H1 (cell line): ENCODE measurements at regions not wholly inside any gene's neighbourhood (a gene's known extent, or its start where the extent isn't known, plus 50 kb on each side); places are given as distances from the start of the nearest gene placed in this dataset.

Experiments
- CTCF ChIA-PET: fragments of 300-600 bp; sonication (Branson Sonifier 250); formaldehyde crosslinking; loops from one replicate; lab custom pipeline; 2021; ENCODE audit not compliant: partially characterized antibody; lab: Charles Lee
- POLR2A ChIA-PET: fragments of 300-600 bp; sonication (Branson Sonifier 250); formaldehyde crosslinking; loops from one replicate; lab custom pipeline; 2021; ENCODE audit warnings: inconsistent platforms; ENCODE audit not compliant: partially characterized antibody; lab: Charles Lee
- DNase-seq, 2 experiments: peaks; one replicate each; pipeline versions ENCODE4 v3.0.0 to v3.0.0-alpha.2; 2010 to 2022; ENCODE audit warnings: low spot score in 2 of 2, low read depth in 1 of 2, mixed read lengths in 1 of 2
- FAIRE-seq: peaks from 2 replicates; lab custom pipeline; 2011; peaks lifted over from hg19 to GRCh38; lab: Jason Lieb, UNC
- H2AFZ ChIP-seq: 2 replicates; pipeline ENCODE4 v1.8.1; 2012; ENCODE audit warnings: low read length, inconsistent platforms
- H2AK5ac ChIP-seq: 2 replicates; pipeline ENCODE4 v1.6.1; 2013; ENCODE audit warnings: low read depth, low read length
- H2BK120ac ChIP-seq: replicated peaks from 2 replicates; pipeline ENCODE3; 2013; ENCODE audit warnings: low read depth, low read length, inconsistent platforms
- H2BK12ac ChIP-seq: 2 replicates; pipeline ENCODE4 v1.6.1; 2013; ENCODE audit warnings: low read depth, low read length
- H2BK15ac ChIP-seq: 2 replicates; pipeline ENCODE4 v1.6.1; 2013; ENCODE audit warnings: low read length
- H2BK20ac ChIP-seq: 2 replicates; pipeline ENCODE4 v1.6.1; 2013; ENCODE audit warnings: low read length
- H2BK5ac ChIP-seq: 2 replicates; pipeline ENCODE4 v1.6.1; 2013; ENCODE audit warnings: low read depth, low read length
- H3K14ac ChIP-seq: 2 replicates; pipeline ENCODE4 v1.6.1; 2013; ENCODE audit warnings: inconsistent platforms; ENCODE audit not compliant: insufficient read length
- H3K18ac ChIP-seq: 2 replicates; pipeline ENCODE4 v1.6.1; 2013; ENCODE audit warnings: low read length; ENCODE audit errors: extremely low read depth
- H3K23ac ChIP-seq: 2 replicates; pipeline ENCODE4 v1.6.1; 2013; ENCODE audit warnings: inconsistent platforms; ENCODE audit not compliant: insufficient read length
- H3K23me2 ChIP-seq: 2 replicates; pipeline ENCODE4 v1.6.1; 2013; ENCODE audit warnings: low read depth, low read length
- H3K27ac ChIP-seq: 2 replicates; pipeline ENCODE4 v1.6.1; 2011; ENCODE audit warnings: low read depth, low read length, inconsistent platforms
- H3K27me3 ChIP-seq, 4 experiments: replicated peaks in 1 of 4; 1 replicate in 1 of 4; 2 replicates in 3 of 4; pipeline versions ENCODE4 v1.6.1 to v1.8.1; 2011 to 2013; ENCODE audit warnings: low read length in 3 of 4, mild to moderate bottlenecking in 3 of 4, inconsistent platforms in 2 of 4, mixed read lengths in 2 of 4, moderate library complexity in 1 of 4; ENCODE audit not compliant: control insufficient read depth in 3 of 4, insufficient read depth in 3 of 4; ENCODE audit errors: extremely low read depth in 1 of 4
- H3K36me3 ChIP-seq, 4 experiments: 2 replicates each; pipeline versions ENCODE4 v1.6.1 to v1.8.1; 2011 to 2013; ENCODE audit warnings: mild to moderate bottlenecking in 4 of 4, low read length in 3 of 4, moderate library complexity in 2 of 4, control low read depth in 1 of 4, inconsistent platforms in 1 of 4; ENCODE audit not compliant: insufficient read depth in 4 of 4, control insufficient read depth in 2 of 4
- H3K4ac ChIP-seq: replicated peaks from 2 replicates; pipeline ENCODE3; 2013; ENCODE audit warnings: low read length, low read depth, mixed read lengths, inconsistent platforms; ENCODE audit not compliant: insufficient read length
- H3K4me1 ChIP-seq, 4 experiments: replicated peaks in 1 of 4; 1 replicate in 1 of 4; 2 replicates in 3 of 4; pipeline versions ENCODE4 v1.6.1 to v1.8.1; 2011 to 2013; ENCODE audit warnings: low read length in 3 of 4, inconsistent platforms in 2 of 4, mixed read lengths in 1 of 4; ENCODE audit not compliant: insufficient read depth in 4 of 4, control insufficient read depth in 3 of 4
- H3K4me2 ChIP-seq, 2 experiments: 2 replicates each; pipeline versions ENCODE4 v1.6.1 to v1.8.1; 2011 to 2013; ENCODE audit warnings: low read depth in 2 of 2, low read length in 2 of 2, control low read depth in 1 of 2, inconsistent platforms in 1 of 2, mild to moderate bottlenecking in 1 of 2; ENCODE audit not compliant: insufficient read depth in 1 of 2
- H3K4me3 ChIP-seq, 4 experiments: fragments of 200-600, 300-600 bp in 1 of 4; sonication (generic), shearing (Covaris generic), sonication (Bioruptor Twin) in 1 of 4; 2 replicates each; pipeline versions ENCODE4 v1.5.1 to v1.8.1; 2011 to 2016; ENCODE audit warnings: low read length in 4 of 4, low read depth in 3 of 4, control low read depth in 2 of 4, inconsistent platforms in 2 of 4, mild to moderate bottlenecking in 2 of 4, mixed read lengths in 1 of 4, moderate library complexity in 1 of 4; ENCODE audit not compliant: insufficient read depth in 2 of 4; ENCODE audit errors: extremely low read depth in 1 of 4
- H3K56ac ChIP-seq: replicated peaks from 2 replicates; pipeline ENCODE3; 2013; ENCODE audit warnings: low read depth, mild to moderate bottlenecking, mixed read lengths, low read length, inconsistent platforms; ENCODE audit not compliant: insufficient read length
- H3K79me1 ChIP-seq: 2 replicates; pipeline ENCODE4 v1.6.1; 2013; ENCODE audit warnings: low read depth, low read length, control low read depth
- H3K79me2 ChIP-seq, 2 experiments: 2 replicates each; pipeline versions ENCODE4 v1.6.1 to v1.8.1; 2012 to 2013; ENCODE audit warnings: low read length in 2 of 2, mild to moderate bottlenecking in 2 of 2, inconsistent platforms in 1 of 2; ENCODE audit not compliant: insufficient read depth in 2 of 2, control insufficient read depth in 1 of 2
- H3K9ac ChIP-seq, 4 experiments: replicated peaks in 1 of 4; 1 replicate in 1 of 4; 2 replicates in 3 of 4; pipeline versions ENCODE4 v1.6.1 to v1.8.1; 2011 to 2013; ENCODE audit warnings: low read depth in 3 of 4, low read length in 3 of 4, control low read depth in 2 of 4, mild to moderate bottlenecking in 2 of 4, moderate library complexity in 2 of 4, inconsistent platforms in 1 of 4; ENCODE audit errors: extremely low read depth in 1 of 4
- H3K9me3 ChIP-seq, 2 experiments: 2 replicates each; pipeline versions ENCODE4 v1.6.1 to v1.8.1; 2012 to 2013; ENCODE audit warnings: mild to moderate bottlenecking in 2 of 2, moderate library complexity in 2 of 2, control low read depth in 1 of 2, inconsistent platforms in 1 of 2, low read depth in 1 of 2, low read length in 1 of 2, mixed read lengths in 1 of 2; ENCODE audit not compliant: insufficient read depth in 2 of 2
- H4K20me1 ChIP-seq, 2 experiments: replicated peaks in 1 of 2; 2 replicates each; pipeline versions ENCODE3 to v1.8.1; 2011 to 2013; ENCODE audit warnings: inconsistent platforms in 2 of 2, low read length in 2 of 2, mild to moderate bottlenecking in 1 of 2; ENCODE audit not compliant: insufficient read depth in 2 of 2, control insufficient read depth in 1 of 2
- H4K5ac ChIP-seq: 2 replicates; pipeline ENCODE4 v1.6.1; 2013; ENCODE audit warnings: low read length, low read depth, mixed read lengths, inconsistent platforms; ENCODE audit not compliant: insufficient read length
- H4K8ac ChIP-seq: 2 replicates; pipeline ENCODE4 v1.8.0; 2013; ENCODE audit warnings: mild to moderate bottlenecking, moderate library complexity, low read length, inconsistent platforms; ENCODE audit not compliant: insufficient read depth; ENCODE audit errors: extremely low read depth
- H4K91ac ChIP-seq: replicated peaks from 2 replicates; pipeline ENCODE3; 2013; ENCODE audit warnings: low read length, mixed read lengths, inconsistent platforms; ENCODE audit not compliant: insufficient read length
- CBX8 ChIP-seq: fragments of 300-800, 300-1000 bp; sonication (generic); IDR thresholded peaks from 2 replicates; pipeline ENCODE4 v1.7.1; 2016; ENCODE audit warnings: low read depth, low read length, borderline replicate concordance
- EP300 ChIP-seq, 2 experiments: IDR thresholded peaks; 1 replicate in 1 of 2; 2 replicates in 1 of 2; pipeline ENCODE4 v1.6.1; 2011 to 2012; ENCODE audit warnings: low read depth in 2 of 2, low read length in 2 of 2, mild to moderate bottlenecking in 2 of 2, borderline replicate concordance in 1 of 2, inconsistent platforms in 1 of 2, moderate library complexity in 1 of 2
- SIN3A ChIP-seq, 2 experiments: IDR thresholded peaks in 1 of 2; conservative IDR thresholded peaks in 1 of 2; 2 replicates each; pipeline ENCODE4 v1.6.1; 2011 to 2012; ENCODE audit warnings: low read length in 2 of 2, improper control_type of control experiment in 1 of 2, low read depth in 1 of 2, mild to moderate bottlenecking in 1 of 2
- SP1 ChIP-seq: IDR thresholded peaks from 2 replicates; pipeline ENCODE4 v1.6.1; 2011; ENCODE audit warnings: low read depth, low read length
- SP2 ChIP-seq: IDR thresholded peaks from 2 replicates; pipeline ENCODE4 v1.6.1; 2012; ENCODE audit warnings: mild to moderate bottlenecking, low read length, inconsistent platforms
- YY1 ChIP-seq: IDR thresholded peaks from 2 replicates; pipeline ENCODE4 v1.6.1; 2011; ENCODE audit warnings: low read depth, mild to moderate bottlenecking, low read length
- WGBS, 2 experiments: shearing (Covaris generic) in 1 of 2; methylation state at CpG; one replicate each; pipeline versions ENCODE4 v1.1.6 to v1.1.7; 2013 to 2015; ENCODE audit warnings: low lambda C conversion rate in 2 of 2, mixed read lengths in 2 of 2, inconsistent platforms in 1 of 2, low coverage in 1 of 2, missing lambda C conversion rate in 1 of 2; ENCODE audit not compliant: insufficient replicate concordance in 2 of 2, insufficient coverage in 1 of 2, insufficient read length in 1 of 2; ENCODE audit errors: extremely low coverage in 1 of 2, missing lambda C conversion rate in 1 of 2; 5-methylcytosine and 5-hydroxymethylcytosine counted together
- TF ChIP-seq, protein P1 (sequence below): IDR thresholded peaks from 2 replicates; pipeline ENCODE4 v1.6.1; 2011; ENCODE audit warnings: low read length, improper control_type of control experiment

DNA sequence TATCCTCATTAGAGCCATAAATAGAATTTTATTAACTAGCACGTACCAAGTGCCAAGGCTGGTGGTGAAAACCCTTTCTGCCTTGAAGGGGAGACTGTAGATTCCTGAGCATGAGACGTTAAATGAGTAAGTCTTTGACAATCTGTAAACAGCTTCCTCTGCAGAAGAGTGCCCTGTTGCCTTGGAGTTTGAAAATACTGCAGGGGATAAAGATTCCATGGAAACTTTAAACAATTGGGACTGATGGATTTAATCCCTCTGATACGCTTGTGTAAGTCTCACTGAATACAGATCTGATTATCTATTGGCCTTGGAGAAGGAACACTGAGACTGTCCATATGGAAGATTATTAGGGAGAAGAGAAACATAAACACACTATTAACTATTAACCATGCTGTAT, 1053.4 kb upstream of the RBFOX1 start:
- DNase-seq (no peak), FAIRE-seq (peak; percentile 36)
- H3K23me2 ChIP-seq: no peaks in the 10 kb centered on the region
- H3K56ac ChIP-seq: no peak overlapping the region
- H2BK15ac ChIP-seq: no peak overlapping the region
- H4K5ac ChIP-seq: no peak overlapping the region
- CTCF ChIA-PET: interaction anchor here (0.6 to 1.3 kb wide), 4 partner anchors 12 to 789 kb away, joined by 3 to 4 read pairs (median 3); no protein-coding TSS in a partner anchor
- no peaks in the 10 kb centered on the region for H3K79me1 ChIP-seq
- no peak overlapping the region for H2BK5ac ChIP-seq
- peak overlapping the region; percentile 21 for H2BK120ac ChIP-seq
- no peaks in the 10 kb centered on the region for H3K9me3 ChIP-seq
- H3K27me3 ChIP-seq: no peaks in the 10 kb centered on the region
- H4K20me1 ChIP-seq: no peaks in the 10 kb centered on the region
- H3K27ac ChIP-seq: no peak overlapping the region
- H2BK20ac ChIP-seq: no peak overlapping the region
- no peak overlapping the region for H3K9ac ChIP-seq
- H4K91ac ChIP-seq: no peak overlapping the region
- H3K79me2 ChIP-seq: no peaks in the 10 kb centered on the region
- H3K4me1 ChIP-seq: peaks cover 0 to 7% (median 2%) of the 10 kb centered on the region in 4 experiments; a peak in 3 of 7 replicates
- H3K36me3 ChIP-seq: no peaks in the 10 kb centered on the region
- no peak overlapping the region for H3K23ac ChIP-seq
- no peak overlapping the region for H2BK12ac ChIP-seq
- TF ChIP-seq CBX8 (no peak), SP2 (no peak), EP300 (IDR thresholded peaks at IDR 0.05; ENCODE audit: borderline replicate concordance in 1 of 2, low read depth in 2 of 2, low read length in 2 of 2) (no peak), SIN3A (conservative IDR thresholded peaks at IDR 0.05 in 1 of 2, IDR thresholded peaks at IDR 0.05 in 1 of 2; ENCODE audit: low read depth in 1 of 2, low read length in 2 of 2) (no peak), YY1 (no peak), SP1 (no peak)
- TF ChIP-seq, protein P1, sequence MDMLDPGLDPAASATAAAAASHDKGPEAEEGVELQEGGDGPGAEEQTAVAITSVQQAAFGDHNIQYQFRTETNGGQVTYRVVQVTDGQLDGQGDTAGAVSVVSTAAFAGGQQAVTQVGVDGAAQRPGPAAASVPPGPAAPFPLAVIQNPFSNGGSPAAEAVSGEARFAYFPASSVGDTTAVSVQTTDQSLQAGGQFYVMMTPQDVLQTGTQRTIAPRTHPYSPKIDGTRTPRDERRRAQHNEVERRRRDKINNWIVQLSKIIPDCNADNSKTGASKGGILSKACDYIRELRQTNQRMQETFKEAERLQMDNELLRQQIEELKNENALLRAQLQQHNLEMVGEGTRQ: no peak
- no peak overlapping the region for H3K4me3 ChIP-seq
- H3K4me2 ChIP-seq: no peak overlapping the region
- H2AFZ ChIP-seq: no peak overlapping the region
- WGBS, 2 experiments: 88% methylated on average over 3 of the region's 3 CpGs; no CpG with 5 or more reads in 1 of the 2 experiments
- no peak overlapping the region for H3K14ac ChIP-seq
- H3K4ac ChIP-seq: no peak overlapping the region
- H2AK5ac ChIP-seq: no peak overlapping the region
- H3K18ac ChIP-seq: no peak overlapping the region
- no peak overlapping the region for H4K8ac ChIP-seq
- POLR2A ChIA-PET: no interaction called here
